Spleen (tissue), 11 donors: ENCODE measurements at regions not wholly inside any gene's neighbourhood (a gene's known extent, or its start where the extent isn't known, plus 50 kb on each side); places are given as distances from the start of the nearest gene placed in this dataset.
"Not testable (repeated sequence)": the region's sequence is repeated elsewhere in the genome, so short reads cannot be mapped to it uniquely, and the experiment has no call there.

ENCODE experiments used
- DNase-seq: peaks from one replicate; pipeline ENCODE4 v3.0.0-alpha.2; 2020
- H3K27ac ChIP-seq, 8 donors: fragments of 200-600 bp; sonication (generic) in 7 of 8; 1 replicate in 4 of 8; 2 replicates in 4 of 8; pipeline versions ENCODE4 v1.5.0 to v1.8.0; 2016 to 2021; ENCODE audit warnings: inconsistent platforms in 4 of 8, mild to moderate bottlenecking in 4 of 8, moderate library complexity in 1 of 8
- H3K27me3 ChIP-seq, 7 donors: fragments of 200-600 bp; sonication (generic) in 6 of 7; replicated peaks in 1 of 7; 1 replicate in 4 of 7; 2 replicates in 3 of 7; pipeline versions ENCODE4 v1.5.0 to v1.8.0; 2016 to 2021; ENCODE audit warnings: inconsistent platforms in 3 of 7, mild to moderate bottlenecking in 1 of 7
- H3K36me3 ChIP-seq, 6 donors: fragments of 200-600 bp; sonication (generic) in 5 of 6; 1 replicate in 4 of 6; 2 replicates in 2 of 6; pipeline versions ENCODE4 v1.5.0 to v1.8.0; 2016 to 2021; ENCODE audit warnings: inconsistent platforms in 2 of 6
- H3K4me1 ChIP-seq, 6 donors: fragments of 200-600 bp; sonication (generic) in 5 of 6; 1 replicate in 3 of 6; 2 replicates in 3 of 6; pipeline versions ENCODE4 v1.5.0 to v1.8.0; 2016 to 2021; ENCODE audit warnings: inconsistent platforms in 3 of 6
- H3K4me3 ChIP-seq, 8 donors: fragments of 200-600 bp; sonication (generic) in 7 of 8; 1 replicate in 4 of 8; 2 replicates in 4 of 8; pipeline versions ENCODE4 v1.5.0 to v1.8.0; 2016 to 2021; ENCODE audit warnings: inconsistent platforms in 4 of 8, mild to moderate bottlenecking in 4 of 8, moderate library complexity in 2 of 8
- H3K9me3 ChIP-seq, 8 donors: fragments of 200-600 bp; sonication (generic) in 7 of 8; 1 replicate in 4 of 8; 2 replicates in 4 of 8; pipeline versions ENCODE4 v1.5.0 to v1.8.0; 2016 to 2021; ENCODE audit warnings: inconsistent platforms in 4 of 8
- CTCF ChIP-seq, 11 experiments: fragments of 200-600 bp in 7 of 11; fragments of 450-650 bp in 4 of 11; sonication (generic) in 4 of 11; IDR thresholded peaks in 8 of 11; conservative IDR thresholded peaks in 3 of 11; 1 replicate in 7 of 11; 2 replicates in 4 of 11; pipeline versions ENCODE4 v1.4.0 to v1.8.0; 2016 to 2021; ENCODE audit warnings: antibody characterized with exemption in 11 of 11, inconsistent platforms in 4 of 11, mild to moderate bottlenecking in 1 of 11
- POLR2A ChIP-seq, 3 donors: fragments of 450-650 bp; IDR thresholded peaks; one replicate each; pipeline ENCODE4 v1.5.1; 2017; ENCODE audit warnings: antibody characterized with exemption in 3 of 3, mild to moderate bottlenecking in 1 of 3
- POLR2AphosphoS5 ChIP-seq, 3 donors: sonication (generic); formaldehyde crosslinking; IDR thresholded peaks; one replicate each; pipeline ENCODE4 v1.5.1; 2017; ENCODE audit warnings: antibody characterized with exemption in 3 of 3
- WGBS, 5 donors: extraction: QIAGEN DNeasy Blood & Tissue Kit in 3 of 5; methylation state at CpG; one replicate each; pipeline versions ENCODE4 v1.1.5 to v1.1.7; 2013 to 2018; 5-methylcytosine and 5-hydroxymethylcytosine counted together
- intact Hi-C: fragments of 100-400 bp; cut with DNase I; formaldehyde crosslinking; loops from one replicate; pipeline ENCODE4 v1.15.0; 2023; ENCODE audit warnings: low total_unique reads
- donor health status: healthy with polysubstance abuse.
- donor health status: DM: no; HTN: no; CAD: no; lungs with moderate emphysema.
- donor health status: DM: no; HTN: no; CAD: no.
- donor health status: Bipolar disorder and iron deficiency.
- donor health status: healthy.
- donor health status: DM: no; HTN: no; CAD: no.
- donor health status: DM: yes; HTN: yes; CAD: no.

GRCh38 chr14:53260286-53260685 is 107.2 kb upstream of the DDHD1 start:
- intact Hi-C loops, result no loop called here
- WGBS, 5 donors, result 63 to 86% (median 80%) methylated on average over 5 of the region's 5 CpGs
- Histone ChIP-seq H3K36me3 (no peaks in the 10 kb centered on the region), H3K4me1 (no peaks in the 10 kb centered on the region), H3K27me3 (no peaks in the 10 kb centered on the region), H3K9me3 (peaks cover 3 to 28% (median 20%) of the 10 kb centered on the region in 8 donors), H3K27ac (no peak overlapping the region), H3K4me3 (no peak overlapping the region)
- no peak for DNase-seq
- TF ChIP-seq CTCF (IDR thresholded peaks at IDR 0.05 in 8 of 11, conservative IDR thresholded peaks at IDR 0.05 in 3 of 11) (no peak), POLR2AphosphoS5 (IDR thresholded peaks at IDR 0.05) (no peak), POLR2A (IDR thresholded peaks at IDR 0.05) (no peak)

- DNase-seq, result no peak
- TF ChIP-seq CTCF (IDR thresholded peaks at IDR 0.05 in 8 of 11, conservative IDR thresholded peaks at IDR 0.05 in 3 of 11) (no peak), POLR2A (IDR thresholded peaks at IDR 0.05) (no peak), POLR2AphosphoS5 (IDR thresholded peaks at IDR 0.05) (no peak)
- no peak overlapping the region for H3K4me3 ChIP-seq
- H3K27ac ChIP-seq, result no peak overlapping the region
- 77 to 89% (median 86%) methylated on average over 1 of the region's 1 CpG for WGBS, 5 donors
- H3K36me3 ChIP-seq, result no peaks in the 10 kb centered on the region
- no peaks in the 10 kb centered on the region for H3K27me3 ChIP-seq
- intact Hi-C loops, result no loop called here
- peaks cover 3 to 31% (median 21%) of the 10 kb centered on the region in 8 donors for H3K9me3 ChIP-seq
- H3K4me1 ChIP-seq, result no peaks in the 10 kb centered on the region
Measured at GRCh38 chr14:53252141-53252540, 99.0 kb upstream of the DDHD1 start.

GRCh38 chr14:53249059-53249458 is 95.9 kb upstream of the DDHD1 start:
- TF ChIP-seq POLR2A (IDR thresholded peaks at IDR 0.05) (no peak), POLR2AphosphoS5 (IDR thresholded peaks at IDR 0.05) (no peak), CTCF (IDR thresholded peaks at IDR 0.05 in 8 of 11, conservative IDR thresholded peaks at IDR 0.05 in 3 of 11) (no peak)
- DNase-seq, result no peak
- 42 to 64% (median 53%) methylated on average over 1 of the region's 1 CpG for WGBS, 5 donors

GRCh38 chr14:53247596-53248370 is 94.7 kb upstream of the DDHD1 start:
- H3K9me3 ChIP-seq, result peaks cover 0 to 15% (median 11%) of the 10 kb centered on the region in 8 donors
- no peaks in the 10 kb centered on the region for H3K36me3 ChIP-seq
- no peak overlapping the region for H3K4me3 ChIP-seq
- DNase-seq, result no peak
- H3K4me1 ChIP-seq, result no peaks in the 10 kb centered on the region
- intact Hi-C loops, result no loop called here
- no peak overlapping the region for H3K27ac ChIP-seq
- no peak for TF ChIP-seq CTCF (IDR thresholded peaks at IDR 0.05 in 8 of 11, conservative IDR thresholded peaks at IDR 0.05 in 3 of 11)
- TF ChIP-seq POLR2A (IDR thresholded peaks at IDR 0.05), result no peak
- no peak for TF ChIP-seq POLR2AphosphoS5 (IDR thresholded peaks at IDR 0.05)
- WGBS, 5 donors, result 80 to 96% (median 90%) methylated on average over 4 of the region's 4 CpGs
- no peaks in the 10 kb centered on the region for H3K27me3 ChIP-seq

More at GRCh38 chr14:53249059-53249458, 95.9 kb upstream of the DDHD1 start:
- intact Hi-C loops, result no loop called here
- Histone ChIP-seq H3K9me3 (peaks cover 0 to 8% (median 1%) of the 10 kb centered on the region in 8 donors), H3K4me1 (no peaks in the 10 kb centered on the region), H3K27ac (no peak overlapping the region), H3K4me3 (no peak overlapping the region), H3K27me3 (no peaks in the 10 kb centered on the region), H3K36me3 (no peaks in the 10 kb centered on the region)

GRCh38 chr14:53242898-53243297 is 89.8 kb upstream of the DDHD1 start:
- H3K4me1 ChIP-seq, DNase-seq, H3K27me3 ChIP-seq, H3K4me3 ChIP-seq, H3K36me3 ChIP-seq, H3K27ac ChIP-seq, intact Hi-C loops: not testable (repeated sequence)
- 87 to 99% (median 94%) methylated on average over 3 of the region's 3 CpGs for WGBS, 5 donors
- H3K9me3 ChIP-seq, result peaks cover 0 to 30% (median 19%) of the 10 kb centered on the region in 8 donors
